Inflammatory macrophage (primary cell): ENCODE measurements at regions not wholly inside any gene's neighbourhood (a gene's known extent, or its start where the extent isn't known, plus 50 kb on each side); places are given as distances from the start of the nearest gene placed in this dataset.
A peak's percentile ranks its signal among the peaks of the same experiment; 100 is the strongest.

Experiments used
- DNase-seq, 2 donors: peaks; one replicate each; pipeline ENCODE4 v3.0.0-alpha.2; 2020 to 2022

- no peak for DNase-seq
Observed at GRCh38 chr16:16797239-16797638, 418.3 kb downstream of the NPIPA7 start.

GRCh38 chr16:16798504-16798903 lies 419.6 kb downstream of the NPIPA7 start:
- DNase-seq: no peak

GRCh38 chr16:16805809-16806208 lies 426.9 kb downstream of the NPIPA7 start:
- no peak for DNase-seq

- no peak for DNase-seq
Observed at GRCh38 chr16:16815641-16816040, 436.7 kb downstream of the NPIPA7 start.

- no peak for DNase-seq
Observed at GRCh38 chr16:16817196-16817595, 438.3 kb downstream of the NPIPA7 start.

GRCh38 chr16:16821261-16821660 lies 442.3 kb downstream of the NPIPA7 start:
- no peak for DNase-seq

GRCh38 chr16:16828913-16829398 lies 450.0 kb downstream of the NPIPA7 start:
- DNase-seq: no peak

GRCh38 chr16:16830401-16830800 lies 451.5 kb downstream of the NPIPA7 start:
- DNase-seq: no peak

GRCh38 chr16:16830973-16831372 lies 452.0 kb downstream of the NPIPA7 start:
- DNase-seq: no peak

- DNase-seq: no peak
Observed at GRCh38 chr16:16833165-16833564, 454.2 kb downstream of the NPIPA7 start.

- no peak for DNase-seq
Observed at GRCh38 chr16:16850274-16850673, 471.3 kb downstream of the NPIPA7 start.

- DNase-seq: no peak
Observed at GRCh38 chr16:16857012-16857411, 478.1 kb downstream of the NPIPA7 start.

GRCh38 chr16:16857603-16858283 lies 478.8 kb downstream of the NPIPA7 start:
- peak; percentile 53 to 91 for DNase-seq

- peak; percentile 47 to 67 for DNase-seq
Observed at GRCh38 chr16:16861546-16861945, 482.6 kb downstream of the NPIPA7 start.

- DNase-seq: no peak
Observed at GRCh38 chr16:16863672-16864071, 484.7 kb downstream of the NPIPA7 start.

GRCh38 chr16:16864536-16864935 lies 485.6 kb downstream of the NPIPA7 start:
- no peak for DNase-seq

- no peak for DNase-seq
Observed at GRCh38 chr16:16865374-16865773, 486.4 kb downstream of the NPIPA7 start.

GRCh38 chr16:16867973-16868372 lies 489.0 kb downstream of the NPIPA7 start:
- DNase-seq: no peak

GRCh38 chr16:16868727-16869126 lies 489.8 kb downstream of the NPIPA7 start:
- DNase-seq: no peak

- no peak for DNase-seq
Observed at GRCh38 chr16:16869746-16870145, 490.8 kb downstream of the NPIPA7 start.

GRCh38 chr16:16871196-16871595 lies 492.3 kb downstream of the NPIPA7 start:
- no peak for DNase-seq

- no peak for DNase-seq
Observed at GRCh38 chr16:16877061-16877460, 498.1 kb downstream of the NPIPA7 start.

- no peak for DNase-seq
Observed at GRCh38 chr16:16879567-16880251, 500.8 kb downstream of the NPIPA7 start.

- no peak for DNase-seq
Observed at GRCh38 chr16:16881814-16882213, 502.9 kb downstream of the NPIPA7 start.
